Spinal cord (tissue), 9 donors: ENCODE measurements at regions not wholly inside any gene's neighbourhood (a gene's known extent, or its start where the extent isn't known, plus 50 kb on each side); places are given as distances from the start of the nearest gene placed in this dataset.
"Not testable (repeated sequence)": the region's sequence is repeated elsewhere in the genome, so short reads cannot be mapped to it uniquely, and the experiment has no call there.

Experiments used
- DNase-seq, 6 donors: peaks; one replicate each; pipeline versions ENCODE4 v3.0.0 to v3.0.0-alpha.2; 2013 to 2015; ENCODE audit warnings: low spot score in 6 of 6, low read depth in 4 of 6
- H3K27ac ChIP-seq: one replicate; pipeline ENCODE4 v1.5.1; 2013; ENCODE audit warnings: low read depth, low read length, control low read depth
- H3K27me3 ChIP-seq: one replicate; pipeline ENCODE4 v1.6.1; 2013; ENCODE audit warnings: low read length; ENCODE audit not compliant: control insufficient read depth, insufficient read depth
- H3K36me3 ChIP-seq: one replicate; pipeline ENCODE4 v1.6.1; 2013; ENCODE audit warnings: low read length; ENCODE audit not compliant: control insufficient read depth, insufficient read depth
- H3K4me1 ChIP-seq: one replicate; pipeline ENCODE4 v1.6.1; 2013; ENCODE audit warnings: low read length; ENCODE audit not compliant: control insufficient read depth, insufficient read depth
- H3K4me3 ChIP-seq: one replicate; pipeline ENCODE4 v1.5.1; 2013; ENCODE audit warnings: low read depth, low read length, control low read depth
- H3K9me3 ChIP-seq: one replicate; pipeline ENCODE4 v1.6.1; 2013; ENCODE audit warnings: low read length; ENCODE audit not compliant: control insufficient read depth, insufficient read depth
- WGBS: methylation state at CpG from one replicate; pipeline ENCODE4 v1.1.5; 2013; ENCODE audit warnings: missing lambda C conversion rate; ENCODE audit not compliant: insufficient coverage; 5-methylcytosine and 5-hydroxymethylcytosine counted together
- donor health status: healthy.

DNA sequence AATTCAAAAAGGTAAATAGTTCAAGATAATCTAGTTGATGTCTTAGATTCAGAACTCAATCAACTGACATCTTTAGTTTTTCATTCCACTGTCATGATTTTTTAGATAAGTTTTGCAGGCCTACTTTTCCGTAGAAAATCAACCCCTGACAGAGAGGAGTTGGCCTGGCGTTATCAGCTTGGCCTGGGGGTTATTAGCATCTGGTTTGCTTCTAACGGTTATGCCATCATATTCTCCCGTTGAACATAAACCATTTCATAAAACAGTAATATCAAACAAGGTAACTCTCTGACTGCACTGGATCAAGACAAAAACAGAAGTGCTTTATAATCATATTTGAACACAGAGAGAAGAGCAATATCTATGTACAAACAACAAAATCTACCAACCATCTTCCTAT, 130.8 kb upstream of the PCDH20 start:
- no peaks in the 10 kb centered on the region for H3K36me3 ChIP-seq
- 100% methylated on average over 2 of the region's 4 CpGs for WGBS
- H3K9me3 ChIP-seq = no peaks in the 10 kb centered on the region
- no peaks in the 10 kb centered on the region for H3K27me3 ChIP-seq
- no peak overlapping the region for H3K4me3 ChIP-seq
- H3K27ac ChIP-seq = no peak overlapping the region
- DNase-seq = no peak
- no peaks in the 10 kb centered on the region for H3K4me1 ChIP-seq

DNA sequence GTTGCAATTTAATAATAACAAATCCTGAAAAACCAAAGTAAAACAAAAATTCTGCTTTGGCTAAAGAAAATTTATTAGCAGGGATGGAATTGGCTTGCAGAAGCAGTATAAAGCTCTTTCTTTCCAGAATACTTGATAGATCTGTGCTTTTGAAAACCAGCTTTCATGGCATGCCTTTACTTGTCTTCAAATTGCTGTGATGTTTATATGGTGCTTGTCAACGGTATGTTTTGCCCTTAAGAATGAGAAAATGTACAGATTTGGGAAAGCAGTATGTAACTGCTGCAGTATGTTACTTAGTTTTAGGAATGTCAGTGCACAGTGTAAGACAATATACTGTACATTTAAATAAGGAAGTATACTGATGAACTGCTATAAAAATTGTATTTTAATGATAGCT, 120.8 kb upstream of the PCDH20 start:
- WGBS = 83% methylated on average over 1 of the region's 1 CpG
- no peak for DNase-seq
- no peak overlapping the region for H3K27ac ChIP-seq
- H3K4me1 ChIP-seq = no peaks in the 10 kb centered on the region
- H3K27me3 ChIP-seq = no peaks in the 10 kb centered on the region
- H3K4me3 ChIP-seq = no peak overlapping the region
- H3K9me3 ChIP-seq = no peaks in the 10 kb centered on the region
- no peaks in the 10 kb centered on the region for H3K36me3 ChIP-seq

DNA sequence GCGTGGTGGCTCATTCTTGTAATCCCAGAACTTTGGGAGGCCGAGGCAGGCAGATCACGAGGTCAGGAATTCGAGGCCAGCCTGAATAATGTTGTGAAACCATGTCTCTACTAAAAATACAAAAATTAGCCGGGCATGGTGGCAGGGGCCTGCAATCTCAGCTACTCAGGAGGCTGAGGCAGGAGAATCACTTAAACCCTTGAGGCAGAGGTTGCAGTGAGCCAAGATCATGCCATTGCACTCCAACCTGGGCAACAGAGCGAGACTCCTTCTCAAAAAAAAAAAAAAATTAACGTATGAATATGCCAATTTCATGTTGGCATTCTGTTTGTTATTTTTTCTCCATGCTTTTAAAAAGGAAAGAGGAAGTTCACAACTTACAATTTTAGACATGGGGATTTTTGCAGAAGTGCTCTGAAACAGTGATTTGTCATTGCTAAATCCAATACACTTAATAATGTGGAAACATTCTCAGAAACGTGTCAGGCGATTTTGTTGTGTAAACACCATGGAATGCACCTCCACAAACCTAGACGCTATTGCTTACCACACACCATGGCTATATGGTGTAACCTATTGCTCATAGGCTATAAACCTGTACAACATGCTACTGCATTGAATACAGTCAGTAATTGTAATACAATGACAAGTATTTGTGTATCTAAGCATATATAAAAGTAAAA, 115.9 kb upstream of the PCDH20 start:
- DNase-seq = no peak
- Histone ChIP-seq H3K36me3 (no peaks in the 10 kb centered on the region), H3K4me1 (no peaks in the 10 kb centered on the region), H3K27me3 (no peaks in the 10 kb centered on the region), H3K27ac (no peak overlapping the region), H3K9me3 (no peaks in the 10 kb centered on the region), H3K4me3 (no peak overlapping the region)
- WGBS = 80% methylated on average over 7 of the region's 10 CpGs

GRCh38 chr13:61519214-61519613, 103.6 kb upstream of the PCDH20 start:
- not testable (repeated sequence) for H3K27ac ChIP-seq, H3K36me3 ChIP-seq, H3K27me3 ChIP-seq, DNase-seq, H3K4me3 ChIP-seq, H3K9me3 ChIP-seq, H3K4me1 ChIP-seq
- no CpG with 5 or more reads among the region's 5 CpGs for WGBS

GRCh38 chr13:61508936-61509335, 93.3 kb upstream of the PCDH20 start:
- 70% methylated on average over 1 of the region's 2 CpGs for WGBS
- H3K9me3 ChIP-seq = no peaks in the 10 kb centered on the region
- H3K27me3 ChIP-seq = no peaks in the 10 kb centered on the region
- DNase-seq = no peak
- no peak overlapping the region for H3K4me3 ChIP-seq
- no peaks in the 10 kb centered on the region for H3K4me1 ChIP-seq
- no peak overlapping the region for H3K27ac ChIP-seq
- no peaks in the 10 kb centered on the region for H3K36me3 ChIP-seq

DNA sequence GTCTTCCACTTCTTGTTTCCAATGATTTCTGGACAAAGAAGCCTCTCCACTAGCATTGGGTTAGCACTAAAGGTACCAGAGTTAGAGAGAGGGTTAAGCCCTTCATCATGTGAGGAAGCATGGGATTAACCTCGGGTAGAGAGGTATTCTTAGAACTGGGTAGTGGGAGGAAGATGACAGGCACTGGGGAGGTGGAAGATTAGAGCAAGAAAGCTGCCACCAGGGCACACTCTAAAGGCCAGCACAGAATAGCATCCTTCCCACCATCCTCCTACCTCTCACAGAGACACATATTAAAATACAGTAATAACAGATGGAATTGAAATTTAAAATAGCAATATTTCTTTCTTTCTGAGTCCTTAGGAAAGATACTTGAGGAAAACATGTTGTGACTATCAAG, 84.5 kb upstream of the PCDH20 start:
- Histone ChIP-seq H3K27me3 (no peaks in the 10 kb centered on the region), H3K4me1 (no peaks in the 10 kb centered on the region), H3K27ac (no peak overlapping the region), H3K36me3 (no peaks in the 10 kb centered on the region), H3K9me3 (no peaks in the 10 kb centered on the region), H3K4me3 (no peak overlapping the region)
- no peak for DNase-seq
- WGBS = 43% methylated on average over 1 of the region's 1 CpG

DNA sequence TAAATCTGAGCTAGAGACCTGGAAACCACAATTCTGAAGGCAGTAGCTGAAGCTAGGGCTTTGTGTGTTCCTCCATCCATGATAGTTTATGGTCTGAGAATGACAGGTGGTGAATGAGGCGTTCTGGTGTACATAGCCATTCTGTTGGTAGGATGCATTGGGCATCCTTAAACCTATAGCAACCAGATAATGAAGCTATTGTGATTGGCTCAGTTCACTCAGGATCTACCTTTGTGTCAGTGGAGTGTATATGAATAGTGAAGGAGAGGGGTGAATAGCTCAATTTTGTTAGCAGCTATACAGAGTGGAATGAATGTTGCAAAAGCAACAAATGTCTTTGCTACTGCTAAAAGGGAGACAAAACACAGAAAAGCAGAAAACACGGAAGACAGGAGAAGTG, 80.0 kb upstream of the PCDH20 start:
- H3K4me1 ChIP-seq = no peaks in the 10 kb centered on the region
- no peaks in the 10 kb centered on the region for H3K9me3 ChIP-seq
- 33% methylated on average over 1 of the region's 2 CpGs for WGBS
- no peaks in the 10 kb centered on the region for H3K27me3 ChIP-seq
- H3K27ac ChIP-seq = no peak overlapping the region
- H3K36me3 ChIP-seq = no peaks in the 10 kb centered on the region
- H3K4me3 ChIP-seq = no peak overlapping the region
- DNase-seq = peak in 1 of 6 donors; percentile 10

- not testable (repeated sequence) for H3K9me3 ChIP-seq, H3K4me3 ChIP-seq, H3K27me3 ChIP-seq, H3K27ac ChIP-seq, DNase-seq, H3K4me1 ChIP-seq, H3K36me3 ChIP-seq
- 100% methylated on average over 4 of the region's 15 CpGs for WGBS
Measured at GRCh38 chr13:61493556-61493955, 77.9 kb upstream of the PCDH20 start.

DNA sequence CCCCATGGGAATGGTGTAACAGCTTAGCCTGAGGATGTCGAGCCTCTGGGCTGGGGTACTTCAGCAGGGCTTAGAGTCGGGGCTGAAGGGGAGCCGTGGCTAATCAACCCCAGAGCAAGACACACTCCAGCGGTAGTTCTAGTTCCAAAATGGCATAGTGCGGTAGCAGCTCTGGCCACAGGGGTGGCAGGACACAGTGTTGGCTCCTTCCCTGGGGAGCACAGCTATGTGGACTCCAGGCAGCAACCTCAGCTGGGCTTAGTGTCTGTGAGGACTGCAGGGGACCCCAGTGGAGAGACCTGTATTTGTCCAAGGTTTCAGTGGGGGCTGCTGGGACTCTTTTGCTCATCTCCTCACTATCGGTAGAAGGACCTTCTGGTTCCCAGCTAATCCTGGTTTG, 70.8 kb upstream of the PCDH20 start:
- Histone ChIP-seq H3K27ac (no peak overlapping the region), H3K4me1 (peaks cover 5% of the 10 kb centered on the region), H3K27me3 (no peaks in the 10 kb centered on the region), H3K4me3 (no peak overlapping the region), H3K36me3 (no peaks in the 10 kb centered on the region), H3K9me3 (no peaks in the 10 kb centered on the region)
- WGBS = 92% methylated on average over 5 of the region's 6 CpGs
- no peak for DNase-seq

GRCh38 chr13:61485128-61485765, 69.6 kb upstream of the PCDH20 start:
- peaks cover 5% of the 10 kb centered on the region for H3K4me1 ChIP-seq
- no peak overlapping the region for H3K4me3 ChIP-seq
- no peak for DNase-seq
- no peak overlapping the region for H3K27ac ChIP-seq
- no CpG with 5 or more reads among the region's 2 CpGs for WGBS
- no peaks in the 10 kb centered on the region for H3K27me3 ChIP-seq
- H3K9me3 ChIP-seq = no peaks in the 10 kb centered on the region
- no peaks in the 10 kb centered on the region for H3K36me3 ChIP-seq
